Mesenchymal stem cell (in vitro differentiated cells and primary cell): ENCODE measurements at regions not wholly inside any gene's neighbourhood (a gene's known extent, or its start where the extent isn't known, plus 50 kb on each side); places are given as distances from the start of the nearest gene placed in this dataset.

Source experiments
- DNase-seq: peaks from one replicate; pipeline ENCODE4 v3.0.0-alpha.2; 2013
- H2AFZ ChIP-seq: one replicate; pipeline ENCODE4 v1.6.1; 2013; ENCODE audit warnings: low read depth, mild to moderate bottlenecking, control low read depth, inconsistent platforms, low read length, moderate library complexity
- H2AK5ac ChIP-seq: 2 replicates; pipeline ENCODE4 v1.6.1; 2013; ENCODE audit warnings: low read length, moderate library complexity, mild to moderate bottlenecking, inconsistent platforms; ENCODE audit not compliant: severe bottlenecking
- H2BK120ac ChIP-seq: one replicate; pipeline ENCODE4 v1.6.1; 2013; ENCODE audit warnings: low read depth, mild to moderate bottlenecking, inconsistent platforms, low read length, moderate library complexity
- H2BK12ac ChIP-seq, 2 experiments: one replicate each; pipeline ENCODE4 v1.6.1; 2013; ENCODE audit warnings: inconsistent platforms in 2 of 2, low read length in 2 of 2, mild to moderate bottlenecking in 2 of 2, moderate library complexity in 2 of 2, control low read depth in 1 of 2
- H2BK15ac ChIP-seq: one replicate; pipeline ENCODE4 v1.6.1; 2013; ENCODE audit warnings: mild to moderate bottlenecking, low read depth, inconsistent platforms; ENCODE audit not compliant: poor library complexity, severe bottlenecking
- H2BK5ac ChIP-seq: 2 replicates; pipeline ENCODE4 v1.6.1; 2013; ENCODE audit warnings: low read depth, mild to moderate bottlenecking, low read length, control low read depth, inconsistent platforms; ENCODE audit not compliant: poor library complexity, severe bottlenecking
- H3K14ac ChIP-seq, 2 experiments: one replicate each; pipeline ENCODE4 v1.6.1; 2013; ENCODE audit warnings: inconsistent platforms in 2 of 2, low read length in 2 of 2, control low read depth in 1 of 2, mild to moderate bottlenecking in 1 of 2, moderate library complexity in 1 of 2
- H3K18ac ChIP-seq, 2 experiments: one replicate each; pipeline ENCODE4 v1.6.1; 2013; ENCODE audit warnings: inconsistent platforms in 2 of 2, low read length in 2 of 2, control low read depth in 1 of 2, low read depth in 1 of 2, mild to moderate bottlenecking in 1 of 2
- H3K23ac ChIP-seq, 2 experiments: one replicate each; pipeline ENCODE4 v1.6.1; 2013; ENCODE audit warnings: inconsistent platforms in 2 of 2, low read length in 2 of 2, mild to moderate bottlenecking in 2 of 2, moderate library complexity in 2 of 2, control low read depth in 1 of 2
- H3K27ac ChIP-seq: 2 replicates; pipeline ENCODE4 v1.5.1; 2013; ENCODE audit warnings: mild to moderate bottlenecking, moderate library complexity, low read length, control low read depth, inconsistent platforms; ENCODE audit not compliant: poor library complexity, severe bottlenecking
- H3K27me3 ChIP-seq, 2 experiments: 2 replicates each; pipeline versions ENCODE4 v1.6.1 to v1.7.0; 2013; ENCODE audit warnings: low read length in 2 of 2, mild to moderate bottlenecking in 2 of 2, moderate library complexity in 2 of 2, control low read depth in 1 of 2, inconsistent platforms in 1 of 2; ENCODE audit not compliant: control insufficient read depth in 1 of 2, insufficient read depth in 1 of 2
- H3K36me3 ChIP-seq, 2 experiments: 2 replicates each; pipeline versions ENCODE4 v1.6.1 to v1.7.0; 2013; ENCODE audit warnings: low read length in 2 of 2, control low read depth in 1 of 2, inconsistent platforms in 1 of 2, low read depth in 1 of 2, mild to moderate bottlenecking in 1 of 2; ENCODE audit not compliant: insufficient read depth in 2 of 2, control insufficient read depth in 1 of 2
- H3K4ac ChIP-seq, 2 experiments: one replicate each; pipeline ENCODE4 v1.6.1; 2013; ENCODE audit warnings: inconsistent platforms in 2 of 2, low read length in 2 of 2, mild to moderate bottlenecking in 2 of 2, moderate library complexity in 2 of 2, control low read depth in 1 of 2, low read depth in 1 of 2
- H3K4me1 ChIP-seq: 2 replicates; pipeline ENCODE4 v1.6.1; 2013; ENCODE audit warnings: low read depth, low read length, control low read depth; ENCODE audit not compliant: control insufficient read depth, insufficient read depth
- H3K4me2 ChIP-seq: 2 replicates; pipeline ENCODE4 v1.6.1; 2013; ENCODE audit warnings: low read length, mild to moderate bottlenecking, inconsistent platforms; ENCODE audit not compliant: poor library complexity, severe bottlenecking
- H3K4me3 ChIP-seq, 2 experiments: 2 replicates each; pipeline versions ENCODE4 v1.5.1 to v1.7.0; 2013; ENCODE audit warnings: low read length in 2 of 2, mild to moderate bottlenecking in 2 of 2, control low read depth in 1 of 2, low read depth in 1 of 2; ENCODE audit not compliant: insufficient read depth in 1 of 2
- H3K79me1 ChIP-seq: replicated peaks from 2 replicates; pipeline ENCODE4 v1.6.1; 2013; ENCODE audit warnings: mild to moderate bottlenecking, control low read depth, low read length, inconsistent platforms; ENCODE audit not compliant: poor library complexity, severe bottlenecking
- H3K9ac ChIP-seq: 2 replicates; pipeline ENCODE4 v1.7.0; 2013; ENCODE audit warnings: mild to moderate bottlenecking, low read length, moderate library complexity
- H3K9me3 ChIP-seq: 2 replicates; pipeline ENCODE4 v1.7.0; 2013; ENCODE audit warnings: mild to moderate bottlenecking, low read length; ENCODE audit not compliant: control insufficient read depth
- H4K8ac ChIP-seq: one replicate; pipeline ENCODE4 v1.6.1; 2013; ENCODE audit warnings: inconsistent platforms, mild to moderate bottlenecking, low read length, moderate library complexity
- H4K91ac ChIP-seq: one replicate; pipeline ENCODE4 v1.6.1; 2013; ENCODE audit warnings: mild to moderate bottlenecking, low read length, inconsistent platforms
- WGBS: methylation state at CpG from one replicate; pipeline ENCODE4 v1.1.7; 2013; ENCODE audit warnings: mixed read lengths; 5-methylcytosine and 5-hydroxymethylcytosine counted together

- no peak overlapping the region for H3K9ac ChIP-seq
- 100% methylated on average over 1 of the region's 1 CpG for WGBS
- H2AFZ ChIP-seq: no peak overlapping the region
- H2BK5ac ChIP-seq: no peak overlapping the region
- no peak overlapping the region for H4K8ac ChIP-seq
- no peaks in the 10 kb centered on the region for H3K27me3 ChIP-seq
- H3K9me3 ChIP-seq: no peaks in the 10 kb centered on the region
- no peak overlapping the region for H2BK15ac ChIP-seq
- no peaks in the 10 kb centered on the region for H3K4me1 ChIP-seq
- H3K4me2 ChIP-seq: no peak overlapping the region
- H3K23ac ChIP-seq: no peak overlapping the region
- no peak overlapping the region for H2BK12ac ChIP-seq
- H3K14ac ChIP-seq: no peak overlapping the region
- H3K18ac ChIP-seq: no peak overlapping the region
- no peak for DNase-seq
- H3K79me1 ChIP-seq: no peaks in the 10 kb centered on the region
- H3K27ac ChIP-seq: no peak overlapping the region
- H3K4ac ChIP-seq: no peak overlapping the region
- no peak overlapping the region for H2BK120ac ChIP-seq
- no peak overlapping the region for H3K4me3 ChIP-seq
- H2AK5ac ChIP-seq: no peak overlapping the region
- H3K36me3 ChIP-seq: no peaks in the 10 kb centered on the region
- H4K91ac ChIP-seq: no peak overlapping the region
These were observed 636.8 kb downstream of the ETV1 start for GRCh38 chr7:13352677-13353076.

- Histone ChIP-seq H3K27ac (no peak overlapping the region), H3K9me3 (no peaks in the 10 kb centered on the region), H2AFZ (no peak overlapping the region), H2BK120ac (no peak overlapping the region), H3K4me1 (no peaks in the 10 kb centered on the region), H3K9ac (no peak overlapping the region), H3K14ac (no peak overlapping the region), H4K91ac (no peak overlapping the region), H3K79me1 (no peaks in the 10 kb centered on the region), H3K36me3 (no peaks in the 10 kb centered on the region), H2AK5ac (no peak overlapping the region), H3K18ac (no peak overlapping the region), H3K4me2 (no peak overlapping the region), H3K4me3 (no peak overlapping the region), H4K8ac (no peak overlapping the region), H2BK5ac (no peak overlapping the region), H2BK15ac (no peak overlapping the region), H3K27me3 (no peaks in the 10 kb centered on the region), H3K23ac (no peak overlapping the region), H3K4ac (no peak overlapping the region), H2BK12ac (no peak overlapping the region)
- DNase-seq: no peak
- 86% methylated on average over 10 of the region's 10 CpGs for WGBS
These were observed 629.8 kb downstream of the ETV1 start for GRCh38 chr7:13359656-13360055.

- no peak overlapping the region for H3K23ac ChIP-seq
- H3K9me3 ChIP-seq: no peaks in the 10 kb centered on the region
- H3K9ac ChIP-seq: no peak overlapping the region
- no peak overlapping the region for H3K14ac ChIP-seq
- H3K79me1 ChIP-seq: no peaks in the 10 kb centered on the region
- no peak for DNase-seq
- H2BK12ac ChIP-seq: no peak overlapping the region
- no CpG with 5 or more reads among the region's 1 CpG for WGBS
- no peak overlapping the region for H2AFZ ChIP-seq
- H3K4ac ChIP-seq: no peak overlapping the region
- H2BK120ac ChIP-seq: no peak overlapping the region
- H4K8ac ChIP-seq: no peak overlapping the region
- no peak overlapping the region for H4K91ac ChIP-seq
- H2AK5ac ChIP-seq: no peak overlapping the region
- no peak overlapping the region for H2BK5ac ChIP-seq
- H3K18ac ChIP-seq: no peak overlapping the region
- no peak overlapping the region for H3K4me2 ChIP-seq
- no peak overlapping the region for H3K4me3 ChIP-seq
- H3K27me3 ChIP-seq: no peaks in the 10 kb centered on the region
- H3K4me1 ChIP-seq: no peaks in the 10 kb centered on the region
- H3K36me3 ChIP-seq: no peaks in the 10 kb centered on the region
- H2BK15ac ChIP-seq: no peak overlapping the region
- H3K27ac ChIP-seq: no peak overlapping the region
These were observed 602.7 kb downstream of the ETV1 start for GRCh38 chr7:13386741-13387140.

GRCh38 chr7:13407911-13408310, 581.6 kb downstream of the ETV1 start:
- WGBS: 95% methylated on average over 2 of the region's 2 CpGs

More at GRCh38 chr7:13407911-13408310, 581.6 kb downstream of the ETV1 start:
- H3K79me1 ChIP-seq: no peaks in the 10 kb centered on the region
- H3K9me3 ChIP-seq: no peaks in the 10 kb centered on the region
- no peak overlapping the region for H3K23ac ChIP-seq
- H3K27me3 ChIP-seq: no peaks in the 10 kb centered on the region
- no peak overlapping the region for H3K4me3 ChIP-seq
- H4K91ac ChIP-seq: no peak overlapping the region
- no peak overlapping the region for H2BK12ac ChIP-seq
- no peak overlapping the region for H3K4me2 ChIP-seq
- H3K36me3 ChIP-seq: no peaks in the 10 kb centered on the region
- H3K27ac ChIP-seq: no peak overlapping the region
- no peak overlapping the region for H3K9ac ChIP-seq
- H3K4me1 ChIP-seq: no peaks in the 10 kb centered on the region
- no peak overlapping the region for H2AK5ac ChIP-seq
- no peak overlapping the region for H2BK5ac ChIP-seq
- H4K8ac ChIP-seq: no peak overlapping the region
- H2BK15ac ChIP-seq: no peak overlapping the region
- H3K4ac ChIP-seq: no peak overlapping the region
- no peak overlapping the region for H2BK120ac ChIP-seq
- H3K18ac ChIP-seq: no peak overlapping the region
- DNase-seq: no peak
- H3K14ac ChIP-seq: no peak overlapping the region
- no peak overlapping the region for H2AFZ ChIP-seq
